ENCODE measurements at regions not wholly inside any gene's neighbourhood (a gene's known extent, or its start where the extent isn't known, plus 50 kb on each side); places are given as distances from the start of the nearest gene placed in this dataset.

GRCh38 chr1:239322369-239322768, 64.0 kb upstream of the CHRM3 start:
- DNase-seq (ENCODE audit: low read depth in 2 of 2) = no peak

DNA sequence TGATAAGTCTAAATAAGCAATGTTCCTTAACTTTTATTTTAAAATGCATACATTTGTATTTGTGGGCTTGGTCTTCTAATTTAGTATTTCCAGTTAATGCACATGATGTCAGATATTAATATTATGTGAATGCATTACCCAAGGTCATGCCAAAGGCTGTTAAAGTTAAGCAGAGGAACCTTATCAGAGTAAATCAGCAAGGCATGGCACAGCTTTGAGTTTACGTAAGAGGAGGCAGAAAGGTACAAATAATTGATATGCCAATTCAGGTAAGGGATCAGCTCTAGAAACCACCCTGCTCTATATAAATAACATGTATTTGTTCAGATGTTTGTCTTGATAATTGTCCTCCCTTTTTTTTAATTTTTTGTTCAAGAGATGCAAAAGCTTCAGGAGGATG, 64.5 kb upstream of the CHRM3 start:
- no peak for DNase-seq (ENCODE audit: low read depth in 2 of 2)

GRCh38 chr1:239317948-239318347, 68.4 kb upstream of the CHRM3 start:
- no peak for DNase-seq (ENCODE audit: low read depth in 2 of 2)

DNA sequence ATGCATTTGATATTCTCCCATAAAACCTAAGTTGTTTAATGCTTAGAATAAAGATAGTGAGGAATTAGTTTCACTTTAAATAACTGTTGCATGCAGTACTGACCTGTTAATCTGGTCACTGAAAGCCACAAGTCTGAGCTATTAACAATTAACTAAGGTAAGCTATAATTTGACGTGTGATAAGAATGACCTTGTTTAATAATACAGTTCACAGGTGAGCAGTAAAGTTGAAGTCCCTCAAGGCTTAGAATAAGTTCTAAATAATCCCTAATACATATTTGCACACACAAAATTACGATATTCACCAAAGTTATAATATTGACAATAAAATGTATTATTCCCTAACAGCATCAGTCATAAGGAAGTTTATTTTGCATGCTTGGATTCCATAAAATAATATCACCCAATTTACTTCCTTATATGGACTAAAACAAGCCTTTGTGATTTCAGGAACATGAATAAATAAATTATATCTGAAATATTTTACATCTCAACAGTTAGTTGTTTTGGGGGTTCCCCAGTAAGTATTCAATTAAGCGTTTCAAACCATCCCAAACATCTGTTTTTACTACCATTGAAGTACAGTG, 70.6 kb upstream of the CHRM3 start:
- DNase-seq (ENCODE audit: low read depth in 2 of 2) = no peak

GRCh38 chr1:239311331-239311730, 75.0 kb upstream of the CHRM3 start:
- no peak for DNase-seq (ENCODE audit: low read depth in 2 of 2)

DNA sequence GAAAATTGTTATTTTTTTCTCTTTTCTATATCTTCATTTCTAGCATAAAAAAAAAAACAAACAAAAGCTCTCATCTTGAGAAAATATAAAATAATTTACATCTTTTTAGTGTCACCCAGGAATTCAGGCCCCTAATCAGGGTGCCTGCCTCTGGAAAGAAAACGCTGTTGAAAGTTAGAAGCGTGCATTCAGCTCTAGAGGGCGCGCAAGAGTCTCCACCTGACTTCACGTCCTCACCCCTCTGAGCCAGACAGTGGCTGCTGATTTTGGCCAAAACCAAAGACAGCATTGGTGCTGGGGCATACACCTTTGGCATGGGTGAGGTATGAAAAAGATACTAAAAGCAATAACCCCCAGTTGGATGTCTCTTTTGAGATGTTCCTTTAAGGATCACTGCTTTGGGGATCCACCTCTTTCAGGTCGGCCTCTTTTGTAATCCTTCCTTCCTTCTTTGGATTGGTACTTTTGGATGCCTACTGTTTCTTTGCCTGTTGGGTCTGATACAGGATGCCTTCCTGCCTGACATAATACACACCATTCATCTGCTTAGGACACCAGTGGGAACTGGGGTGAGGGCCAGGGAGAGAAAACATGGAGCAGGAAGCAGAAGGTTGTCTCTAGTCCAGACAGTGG, 77.6 kb upstream of the CHRM3 start:
- peak in 1 of 2 experiments; percentile 14 for DNase-seq (ENCODE audit: low read depth in 2 of 2)

DNA sequence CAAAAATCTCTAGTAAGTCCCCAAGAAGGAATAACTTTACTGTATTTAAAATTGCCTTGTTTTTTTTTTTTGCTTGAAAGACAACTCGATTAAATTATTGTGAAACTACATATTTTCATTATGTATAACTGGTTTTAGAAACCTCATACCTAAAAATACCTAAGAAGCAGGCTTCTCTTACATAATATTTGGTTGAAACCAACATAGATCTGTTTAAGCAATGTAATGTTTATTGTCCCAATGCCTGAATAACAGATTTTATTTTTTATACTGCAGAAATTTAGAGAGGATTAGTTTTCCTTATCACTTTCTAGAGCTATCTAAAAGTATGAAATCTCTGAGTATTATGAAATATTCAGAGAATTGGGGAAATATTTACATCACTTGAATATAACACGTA, 78.5 kb upstream of the CHRM3 start:
- no peak for DNase-seq (ENCODE audit: low read depth in 2 of 2)

GRCh38 chr1:239306426-239306825, 79.9 kb upstream of the CHRM3 start:
- no peak for DNase-seq (ENCODE audit: low read depth in 2 of 2)

- DNase-seq (ENCODE audit: low read depth in 2 of 2) = no peak
These were observed 83.1 kb upstream of the CHRM3 start for GRCh38 chr1:239303289-239303688.

- DNase-seq (ENCODE audit: low read depth in 2 of 2) = no peak
These were observed 83.7 kb upstream of the CHRM3 start for GRCh38 chr1:239302696-239303095.

GRCh38 chr1:239301251-239301650, 85.1 kb upstream of the CHRM3 start:
- no peak for DNase-seq (ENCODE audit: low read depth in 2 of 2)

- no peak for DNase-seq (ENCODE audit: low read depth in 2 of 2)
These were observed 88.5 kb upstream of the CHRM3 start for GRCh38 chr1:239297910-239298309.

- DNase-seq (ENCODE audit: low read depth in 2 of 2) = no peak
These were observed 92.8 kb upstream of the CHRM3 start for GRCh38 chr1:239293350-239294110.

GRCh38 chr1:239288820-239289554, 97.4 kb upstream of the CHRM3 start:
- DNase-seq (ENCODE audit: low read depth in 2 of 2) = no peak

DNA sequence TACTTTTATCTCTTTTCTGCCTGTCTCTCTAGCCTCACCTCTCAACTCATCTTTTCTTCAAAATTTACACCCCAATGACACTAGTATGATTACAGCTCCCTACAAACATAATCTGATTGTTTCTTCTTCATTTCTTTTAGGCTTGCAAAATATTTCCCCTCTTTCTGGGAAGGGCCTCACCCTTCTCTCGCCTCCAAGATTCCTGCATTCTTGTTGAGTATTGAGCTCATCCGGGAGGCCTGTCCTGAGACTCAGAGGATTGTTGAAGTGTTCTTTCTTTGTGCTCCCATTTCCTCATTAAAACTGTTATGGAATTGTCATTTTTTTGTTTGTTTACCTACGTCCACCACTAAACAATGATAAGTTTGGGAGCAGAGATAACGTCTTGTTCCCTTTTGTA, 99.1 kb upstream of the CHRM3 start:
- no peak for DNase-seq (ENCODE audit: low read depth in 2 of 2)

- DNase-seq (ENCODE audit: low read depth in 2 of 2) = no peak
These were observed 103.2 kb upstream of the CHRM3 start for GRCh38 chr1:239283216-239283615.

DNA sequence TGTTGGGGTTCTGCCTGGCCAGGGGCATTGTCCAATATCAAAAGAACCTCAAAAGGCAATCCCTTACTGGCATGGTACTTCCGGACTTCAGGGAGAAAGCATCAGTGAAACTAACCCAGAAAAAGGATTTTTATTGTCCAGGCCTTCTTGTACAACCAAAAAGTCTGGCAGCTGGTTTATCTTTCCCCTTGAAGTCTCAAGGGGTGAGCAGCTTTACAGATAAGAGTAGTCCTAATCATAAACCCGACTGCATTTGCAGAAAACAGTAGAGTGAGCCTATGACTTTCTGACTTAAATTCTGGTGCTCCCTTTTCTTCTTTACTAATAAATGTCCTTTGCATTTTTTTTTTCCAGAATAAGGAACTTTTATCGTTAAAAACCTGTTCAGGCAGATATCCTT, 104.0 kb upstream of the CHRM3 start:
- DNase-seq (ENCODE audit: low read depth in 2 of 2) = no peak

DNA sequence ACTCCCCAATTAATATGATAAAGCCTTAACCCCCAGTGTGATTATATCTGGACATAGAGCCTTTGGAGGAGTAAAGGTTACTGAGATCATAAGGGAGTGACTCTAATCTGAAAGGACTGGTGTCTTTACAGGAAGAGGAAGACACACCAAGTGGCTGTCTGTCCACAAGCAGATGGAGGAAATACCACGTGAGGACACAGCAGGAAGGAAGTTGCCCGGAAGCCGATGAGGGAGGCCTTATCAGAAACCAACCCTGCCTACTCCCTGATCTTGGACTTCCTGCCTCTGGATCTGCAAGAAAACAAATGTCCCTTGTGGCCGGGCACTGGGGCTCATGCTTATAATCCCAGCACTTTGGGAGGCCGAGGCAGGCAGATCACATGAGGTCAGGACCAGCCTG, 110.3 kb upstream of the CHRM3 start:
- no peak for DNase-seq (ENCODE audit: low read depth in 2 of 2)

- DNase-seq (ENCODE audit: low read depth in 2 of 2) = no peak
These were observed 112.0 kb upstream of the CHRM3 start for GRCh38 chr1:239274242-239274830.

DNA sequence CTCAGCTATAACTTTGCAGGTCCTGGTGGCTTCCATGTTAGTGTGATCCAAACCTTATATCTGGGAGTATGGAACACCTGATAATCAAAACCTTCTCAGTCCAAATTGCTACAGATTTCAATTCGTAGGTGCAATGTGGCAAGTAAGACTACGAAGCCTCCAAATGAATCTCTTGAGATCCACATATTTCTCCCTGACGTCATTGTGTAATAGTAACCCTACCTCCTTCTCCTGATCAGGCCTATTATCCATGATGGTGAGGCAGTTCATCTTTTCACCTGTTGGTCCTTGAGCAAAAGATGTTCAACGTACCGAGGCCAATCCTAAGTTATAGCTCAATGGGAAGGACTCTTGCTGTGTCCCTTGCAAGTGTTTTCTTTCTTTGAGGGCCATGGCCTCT, 115.9 kb upstream of the CHRM3 start:
- DNase-seq (ENCODE audit: low read depth in 2 of 2) = no peak

DNA sequence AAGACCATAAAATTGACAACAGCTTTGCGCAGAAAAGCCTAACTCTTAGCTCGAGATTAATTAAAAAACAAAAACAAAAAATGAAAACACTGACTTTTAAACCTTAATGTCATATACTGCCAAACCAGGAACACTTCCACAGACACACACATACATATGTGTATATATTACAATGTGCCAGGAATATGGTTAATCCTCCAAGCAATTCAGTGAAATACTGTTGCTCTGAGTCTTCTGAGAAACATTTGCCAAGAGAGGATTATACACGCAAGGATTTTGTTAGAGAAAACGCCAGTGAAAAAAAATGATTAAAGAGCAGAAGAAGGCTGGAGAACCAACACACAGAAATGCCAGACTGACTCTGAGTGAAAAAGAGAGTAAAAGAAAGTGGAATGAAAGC, 116.7 kb upstream of the CHRM3 start:
- no peak for DNase-seq (ENCODE audit: low read depth in 2 of 2)

DNA sequence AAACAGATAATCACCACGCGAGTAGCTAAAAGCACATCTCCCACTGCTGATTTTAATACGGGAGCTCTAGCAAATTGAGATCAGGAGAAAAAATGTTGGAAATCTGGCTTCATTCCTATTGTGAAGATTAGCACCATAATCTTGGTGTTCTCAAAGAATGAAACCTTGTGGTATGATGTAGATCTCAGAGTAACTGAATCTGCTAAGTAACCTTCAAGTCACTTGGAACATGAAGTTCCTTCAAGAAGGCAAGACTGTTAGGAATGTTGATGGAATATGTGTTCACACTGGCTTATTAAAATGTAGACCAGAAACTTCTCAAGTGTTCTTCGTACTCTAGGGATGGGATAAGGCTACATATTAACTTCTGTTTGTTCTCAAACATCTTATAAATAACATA, 117.4 kb upstream of the CHRM3 start:
- DNase-seq (ENCODE audit: low read depth in 2 of 2) = no peak
